HUES48 (cell line): ENCODE measurements at regions not wholly inside any gene's neighbourhood (a gene's known extent, or its start where the extent isn't known, plus 50 kb on each side); places are given as distances from the start of the nearest gene placed in this dataset.

Source experiments
- H3K27ac ChIP-seq: one replicate; pipeline ENCODE4 v1.7.0; 2013; ENCODE audit warnings: low read depth, low read length, inconsistent platforms
- H3K27me3 ChIP-seq: 2 replicates; pipeline ENCODE4 v1.6.1; 2013; ENCODE audit warnings: mild to moderate bottlenecking, low read length; ENCODE audit not compliant: control insufficient read depth, insufficient read depth
- H3K36me3 ChIP-seq: 2 replicates; pipeline ENCODE4 v1.6.1; 2013; ENCODE audit warnings: low read length; ENCODE audit not compliant: control insufficient read depth, insufficient read depth
- H3K4me1 ChIP-seq: 2 replicates; pipeline ENCODE4 v1.6.1; 2013; ENCODE audit warnings: mild to moderate bottlenecking, low read length; ENCODE audit not compliant: control insufficient read depth, insufficient read depth
- H3K4me3 ChIP-seq: 2 replicates; pipeline ENCODE4 v1.5.1; 2013; ENCODE audit warnings: mild to moderate bottlenecking, low read depth, low read length
- H3K9ac ChIP-seq: 2 replicates; pipeline ENCODE4 v1.6.1; 2013; ENCODE audit warnings: mild to moderate bottlenecking, low read depth, low read length, moderate library complexity
- H3K9me3 ChIP-seq: 2 replicates; pipeline ENCODE4 v1.6.1; 2013; ENCODE audit warnings: low read length; ENCODE audit not compliant: control insufficient read depth, insufficient read depth

DNA sequence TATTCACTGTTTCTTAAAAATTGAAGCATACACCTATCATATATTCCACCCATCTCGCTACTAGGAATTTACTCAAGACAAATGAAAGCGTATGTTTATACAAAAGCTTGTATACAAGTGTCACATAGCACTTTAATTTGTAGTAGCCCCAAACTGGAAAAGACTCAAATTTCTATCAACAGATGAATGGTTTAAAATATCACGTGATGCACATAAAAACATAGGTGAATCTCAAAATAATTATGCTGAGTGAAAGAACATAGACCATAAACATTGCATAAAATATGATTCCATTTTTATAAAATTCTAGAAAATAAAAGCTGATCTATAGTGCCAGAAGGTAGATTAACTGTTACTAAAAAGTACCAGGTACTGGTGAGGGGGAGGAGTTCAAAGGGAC, 392.9 kb upstream of the LRATD1 start:
- H3K9ac ChIP-seq = no peak overlapping the region
- H3K36me3 ChIP-seq = no peaks in the 10 kb centered on the region
- no peaks in the 10 kb centered on the region for H3K9me3 ChIP-seq
- no peak overlapping the region for H3K27ac ChIP-seq
- H3K27me3 ChIP-seq = 0 out of 2 replicates have a peak, but pooled peaks cover 5% of the 10 kb centered on the region
- H3K4me3 ChIP-seq = no peak overlapping the region
- no peaks in the 10 kb centered on the region for H3K4me1 ChIP-seq

DNA sequence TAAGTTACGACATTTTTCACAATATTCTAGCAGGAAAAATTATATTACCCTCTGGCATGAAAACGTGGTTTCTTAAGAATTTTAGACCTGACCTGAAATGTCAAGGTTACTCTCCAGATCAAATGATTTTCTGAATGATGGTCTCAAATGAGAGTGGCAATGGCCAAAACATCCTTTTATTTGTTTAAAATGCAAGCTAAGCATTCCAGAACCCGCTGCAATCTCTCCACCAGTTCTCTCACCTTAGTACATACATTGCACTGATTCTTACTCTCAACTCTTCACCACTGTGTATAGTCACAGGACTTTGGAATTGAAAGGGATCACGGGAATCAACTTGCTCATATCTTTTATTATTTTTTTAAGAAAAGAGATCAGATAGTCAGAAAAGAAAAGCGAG, 391.6 kb upstream of the LRATD1 start:
- no peak overlapping the region for H3K9ac ChIP-seq
- H3K4me1 ChIP-seq = no peaks in the 10 kb centered on the region
- no peak overlapping the region for H3K27ac ChIP-seq
- no peaks in the 10 kb centered on the region for H3K27me3 ChIP-seq
- no peaks in the 10 kb centered on the region for H3K9me3 ChIP-seq
- no peak overlapping the region for H3K4me3 ChIP-seq
- H3K36me3 ChIP-seq = no peaks in the 10 kb centered on the region

GRCh38 chr2:14245901-14246300, 386.6 kb upstream of the LRATD1 start:
- Histone ChIP-seq H3K4me3 (no peak overlapping the region), H3K27ac (no peak overlapping the region), H3K4me1 (no peaks in the 10 kb centered on the region), H3K27me3 (no peaks in the 10 kb centered on the region), H3K9ac (no peak overlapping the region), H3K36me3 (no peaks in the 10 kb centered on the region), H3K9me3 (no peaks in the 10 kb centered on the region)

- Histone ChIP-seq H3K27ac (no peak overlapping the region), H3K9me3 (no peaks in the 10 kb centered on the region)
Observed at GRCh38 chr2:14255135-14255820, 377.2 kb upstream of the LRATD1 start.

DNA sequence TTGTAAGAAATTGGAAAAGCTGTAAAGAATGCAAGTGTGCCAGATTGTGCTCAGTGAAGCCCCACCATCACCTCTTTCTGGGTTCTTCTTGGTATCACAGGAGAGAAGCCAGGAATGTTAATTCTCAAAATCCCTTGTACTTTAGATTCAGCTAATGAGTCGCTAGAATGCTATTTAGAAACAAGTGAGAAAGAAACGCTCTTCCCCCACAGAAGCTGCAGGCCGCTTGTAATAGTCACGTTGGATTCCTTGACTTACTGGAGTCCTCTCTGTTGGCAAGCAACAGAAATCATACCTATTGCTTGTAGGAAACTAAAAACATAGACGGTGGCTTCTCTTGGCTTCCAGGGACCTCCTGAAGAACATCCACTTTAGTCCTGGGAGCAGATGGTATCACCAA, 375.6 kb upstream of the LRATD1 start:
- Histone ChIP-seq H3K36me3 (no peaks in the 10 kb centered on the region), H3K4me1 (peaks cover 3% of the 10 kb centered on the region; the same call in 1 of the 2 replicates), H3K9ac (no peak overlapping the region), H3K9me3 (no peaks in the 10 kb centered on the region), H3K27me3 (no peaks in the 10 kb centered on the region), H3K27ac (no peak overlapping the region), H3K4me3 (no peak overlapping the region)

More at GRCh38 chr2:14255135-14255820, 377.2 kb upstream of the LRATD1 start:
- Histone ChIP-seq H3K36me3 (no peaks in the 10 kb centered on the region), H3K27me3 (no peaks in the 10 kb centered on the region), H3K4me1 (peaks cover 3% of the 10 kb centered on the region; the same call in 1 of the 2 replicates), H3K4me3 (no peak overlapping the region), H3K9ac (no peak overlapping the region)

GRCh38 chr2:14257801-14258507, 374.6 kb upstream of the LRATD1 start:
- H3K4me3 ChIP-seq = no peak overlapping the region
- H3K4me1 ChIP-seq = peaks cover 3% of the 10 kb centered on the region; the same call in 1 of the 2 replicates
- no peak overlapping the region for H3K27ac ChIP-seq
- H3K36me3 ChIP-seq = no peaks in the 10 kb centered on the region
- H3K9me3 ChIP-seq = no peaks in the 10 kb centered on the region
- no peak overlapping the region for H3K9ac ChIP-seq
- H3K27me3 ChIP-seq = no peaks in the 10 kb centered on the region

DNA sequence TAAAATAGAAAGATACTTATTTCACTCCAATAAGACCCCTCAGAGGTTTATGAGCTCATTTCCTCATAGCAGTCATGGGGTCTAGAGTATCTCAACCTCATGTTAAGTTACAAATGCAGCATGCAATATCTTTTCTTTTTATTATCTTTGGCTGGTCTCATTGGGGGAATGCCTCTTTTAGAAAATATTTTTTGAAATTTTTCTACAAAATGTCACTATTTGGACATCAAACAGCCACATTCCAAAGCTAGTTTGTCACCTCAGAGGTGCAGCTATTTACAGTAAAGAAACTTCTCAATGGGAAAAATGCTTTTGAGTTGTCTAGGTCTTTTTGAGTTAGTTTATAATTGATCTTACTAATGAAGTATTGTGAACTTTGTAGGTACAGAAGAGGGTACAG, 370.7 kb upstream of the LRATD1 start:
- no peak overlapping the region for H3K4me3 ChIP-seq
- H3K27me3 ChIP-seq = no peaks in the 10 kb centered on the region
- no peak overlapping the region for H3K27ac ChIP-seq
- no peaks in the 10 kb centered on the region for H3K36me3 ChIP-seq
- no peaks in the 10 kb centered on the region for H3K9me3 ChIP-seq
- no peak overlapping the region for H3K9ac ChIP-seq
- H3K4me1 ChIP-seq = peaks cover 1% of the 10 kb centered on the region; the same call in 1 of the 2 replicates

- no peak overlapping the region for H3K4me3 ChIP-seq
Observed at GRCh38 chr2:14263053-14263452, 369.5 kb upstream of the LRATD1 start.

GRCh38 chr2:14270036-14270582, 362.4 kb upstream of the LRATD1 start:
- Histone ChIP-seq H3K9me3 (0 out of 2 replicates have a peak, but pooled peaks cover 11% of the 10 kb centered on the region), H3K36me3 (no peaks in the 10 kb centered on the region), H3K27ac (no peak overlapping the region), H3K4me1 (no peaks in the 10 kb centered on the region), H3K27me3 (no peaks in the 10 kb centered on the region), H3K4me3 (no peak overlapping the region), H3K9ac (no peak overlapping the region)

More at GRCh38 chr2:14263053-14263452, 369.5 kb upstream of the LRATD1 start:
- Histone ChIP-seq H3K4me1 (no peaks in the 10 kb centered on the region), H3K9ac (no peak overlapping the region), H3K9me3 (no peaks in the 10 kb centered on the region), H3K27me3 (no peaks in the 10 kb centered on the region), H3K36me3 (no peaks in the 10 kb centered on the region), H3K27ac (no peak overlapping the region)

DNA sequence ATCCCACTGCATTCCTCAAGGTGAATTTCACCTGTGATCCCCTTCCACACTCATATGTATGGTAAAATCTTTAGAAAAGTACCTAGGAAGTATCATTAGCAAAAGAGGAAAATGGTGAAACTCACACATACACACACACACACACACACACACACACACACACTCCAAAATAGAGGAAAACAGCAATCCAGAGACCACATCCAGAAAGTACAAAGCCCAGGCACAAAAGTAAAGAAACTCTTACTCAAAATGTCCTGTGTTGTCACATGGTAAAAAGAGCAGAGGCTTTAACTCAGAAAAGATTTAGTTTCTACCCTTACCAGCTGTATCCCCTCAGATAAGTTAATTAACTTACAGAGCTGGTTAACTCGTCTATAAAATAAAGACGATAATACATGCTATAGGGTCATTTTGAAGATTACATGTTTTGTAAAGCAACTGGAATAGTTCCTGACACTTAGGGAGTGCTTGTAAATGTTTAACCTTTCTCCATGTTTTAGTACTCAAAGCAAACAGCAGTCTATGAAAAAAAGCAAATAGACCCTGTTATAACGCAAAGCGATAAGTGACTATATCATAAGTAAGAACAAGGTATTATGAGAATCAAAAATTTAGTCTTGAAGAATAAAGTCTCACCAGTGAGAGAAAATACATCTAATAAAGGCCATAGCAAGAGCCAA, 360.0 kb upstream of the LRATD1 start:
- no peak overlapping the region for H3K9ac ChIP-seq
- H3K4me3 ChIP-seq = no peak overlapping the region
- H3K27me3 ChIP-seq = no peaks in the 10 kb centered on the region
- no peaks in the 10 kb centered on the region for H3K4me1 ChIP-seq
- no peak overlapping the region for H3K27ac ChIP-seq
- H3K36me3 ChIP-seq = no peaks in the 10 kb centered on the region
- H3K9me3 ChIP-seq = 0 out of 2 replicates have a peak, but pooled peaks cover 11% of the 10 kb centered on the region
